NCI-H128 (cell line): ENCODE measurements at regions not wholly inside any gene's neighbourhood (a gene's known extent, or its start where the extent isn't known, plus 50 kb on each side); places are given as distances from the start of the nearest gene placed in this dataset.

ENCODE experiments used
- DNase-seq: peaks from one replicate; lab custom pipeline; 2025; ENCODE audit not compliant: unreplicated experiment; lab: John Stamatoyannopoulos, UW

GRCh38 chr20:50418890-50419642 is 91.1 kb upstream of the PTPN1 start:
- no peak for DNase-seq

- no peak for DNase-seq
Observed at GRCh38 chr20:50420380-50420779, 89.8 kb upstream of the PTPN1 start.

- no peak for DNase-seq
Observed at GRCh38 chr20:50421356-50422340, 88.5 kb upstream of the PTPN1 start.

- DNase-seq, result no peak
Observed at GRCh38 chr20:50423758-50424157, 86.4 kb upstream of the PTPN1 start.

GRCh38 chr20:50425076-50425475 is 85.1 kb upstream of the PTPN1 start:
- DNase-seq, result no peak

- DNase-seq, result no peak
Observed at GRCh38 chr20:50426866-50427718, 83.1 kb upstream of the PTPN1 start.

GRCh38 chr20:50427719-50428083 is 82.5 kb upstream of the PTPN1 start:
- DNase-seq, result no peak

- no peak for DNase-seq
Observed at GRCh38 chr20:50428097-50428828, 81.9 kb upstream of the PTPN1 start.

- DNase-seq, result no peak
Observed at GRCh38 chr20:50429412-50429811, 80.8 kb upstream of the PTPN1 start.

GRCh38 chr20:50431066-50431450 is 79.1 kb upstream of the PTPN1 start:
- no peak for DNase-seq

- DNase-seq, result no peak
Observed at GRCh38 chr20:50433001-50433761, 77.0 kb upstream of the PTPN1 start.

GRCh38 chr20:50434321-50434652 is 75.9 kb upstream of the PTPN1 start:
- no peak for DNase-seq

GRCh38 chr20:50434653-50435396 is 75.4 kb upstream of the PTPN1 start:
- DNase-seq, result no peak

- DNase-seq, result no peak
Observed at GRCh38 chr20:50435397-50436051, 74.7 kb upstream of the PTPN1 start.

GRCh38 chr20:50436052-50436656 is 74.0 kb upstream of the PTPN1 start:
- no peak for DNase-seq

GRCh38 chr20:50436696-50437095 is 73.5 kb upstream of the PTPN1 start:
- no peak for DNase-seq

GRCh38 chr20:50438986-50439407 is 71.2 kb upstream of the PTPN1 start:
- DNase-seq, result no peak
